WTC11 (cell line): ENCODE measurements at regions not wholly inside any gene's neighbourhood (a gene's known extent, or its start where the extent isn't known, plus 50 kb on each side); places are given as distances from the start of the nearest gene placed in this dataset.

Experiments
- ATAC-seq: fragments of 200-7000 bp; cut with Tn5 transposase; 2 replicates; pipeline ENCODE4 v1.10.0; 2021; ENCODE audit warnings: mild to moderate bottlenecking, moderate library complexity
- CTCF ChIA-PET: fragments of 300-600 bp; sonication (Branson Sonifier 250); formaldehyde crosslinking; loops from one replicate; lab custom pipeline; 2021; ENCODE audit warnings: antibody characterized with exemption; lab: Charles Lee
- POLR2A ChIA-PET: fragments of 350-600 bp; sonication (Branson Sonifier 250); formaldehyde crosslinking; loops from one replicate; lab custom pipeline; 2021; ENCODE audit warnings: antibody characterized with exemption; lab: Charles Lee
- DNase-seq: peaks from one replicate; pipeline ENCODE4 v3.0.0; 2021; ENCODE audit warnings: low spot score
- H3K27ac Mint-ChIP-seq: 2 replicates; pipeline ENCODE4 v1.8.0; 2021; ENCODE audit warnings: mixed read lengths
- H3K27me3 Mint-ChIP-seq: 2 replicates; pipeline ENCODE4 v1.8.0; 2021; ENCODE audit warnings: low read depth, mild to moderate bottlenecking, moderate library complexity, mixed read lengths
- H3K36me3 Mint-ChIP-seq: 2 replicates; pipeline ENCODE4 v1.8.0; 2021; ENCODE audit warnings: mixed read lengths
- H3K4me1 Mint-ChIP-seq: 2 replicates; pipeline ENCODE4 v1.8.0; 2022; ENCODE audit warnings: mixed read lengths
- H3K4me3 Mint-ChIP-seq: 2 replicates; pipeline ENCODE4 v1.8.0; 2021; ENCODE audit warnings: mild to moderate bottlenecking, moderate library complexity, mixed read lengths
- H3K9me3 Mint-ChIP-seq: 2 replicates; pipeline ENCODE4 v1.8.0; 2021; ENCODE audit warnings: mixed read lengths
- ATF1 ChIP-seq: sonication (generic); formaldehyde crosslinking; IDR thresholded peaks from 2 replicates; pipeline ENCODE4 v1.8.1; 2023; ENCODE audit warnings: mild to moderate bottlenecking, moderate library complexity, missing genetic modification reagents
- ATF2 ChIP-seq: sonication (generic); formaldehyde crosslinking; IDR thresholded peaks from 2 replicates; pipeline ENCODE4 v1.8.1; 2022; ENCODE audit warnings: low read depth, missing genetic modification reagents, borderline replicate concordance
- CBFB ChIP-seq: sonication (generic); formaldehyde crosslinking; IDR thresholded peaks from 2 replicates; pipeline ENCODE4 v1.8.1; 2022; ENCODE audit warnings: mild to moderate bottlenecking, low read depth, missing genetic modification reagents
- CDX4 ChIP-seq: fragments of 250-450 bp; sonication (Bioruptor Pico); IDR thresholded peaks from 2 replicates; pipeline ENCODE4 v1.9.0; 2021; ENCODE audit warnings: moderate library complexity, mild to moderate bottlenecking, inconsistent platforms, borderline replicate concordance
- CREB1 ChIP-seq: sonication (generic); formaldehyde crosslinking; IDR thresholded peaks from 2 replicates; pipeline ENCODE4 v1.8.0; 2023; ENCODE audit warnings: mild to moderate bottlenecking, missing genetic modification reagents
- CTCF ChIP-seq: fragments of 200-600 bp; IDR thresholded peaks from 2 replicates; pipeline ENCODE4 v1.8.0; 2022; ENCODE audit warnings: antibody characterized with exemption
- E2F5 ChIP-seq: sonication (generic); formaldehyde crosslinking; IDR thresholded peaks from 2 replicates; pipeline ENCODE4 v1.8.1; 2022; ENCODE audit warnings: mild to moderate bottlenecking, moderate library complexity, missing genetic modification reagents
- ELF4 ChIP-seq: sonication (generic); formaldehyde crosslinking; IDR thresholded peaks from 2 replicates; pipeline ENCODE4 v1.8.1; 2022; ENCODE audit warnings: low read depth, mild to moderate bottlenecking, moderate library complexity, missing genetic modification reagents
- GTF2I ChIP-seq: fragments of 250-450 bp; sonication (Bioruptor Pico); conservative IDR thresholded peaks from 2 replicates; pipeline ENCODE4 v1.4.0; 2021; ENCODE audit warnings: mild to moderate bottlenecking
- NR1H2 ChIP-seq: sonication (generic); formaldehyde crosslinking; IDR thresholded peaks from 2 replicates; pipeline ENCODE4 v1.9.0; 2021; ENCODE audit warnings: mild to moderate bottlenecking, moderate library complexity, missing genetic modification reagents
- NR3C1 ChIP-seq: sonication (generic); formaldehyde crosslinking; conservative IDR thresholded peaks from 2 replicates; pipeline ENCODE4 v1.8.1; 2023; ENCODE audit warnings: low read depth, mild to moderate bottlenecking, missing genetic modification reagents
- PREB ChIP-seq: sonication (generic); formaldehyde crosslinking; IDR thresholded peaks from 2 replicates; pipeline ENCODE4 v1.8.1; 2022; ENCODE audit warnings: mild to moderate bottlenecking, missing genetic modification reagents, moderate library complexity, borderline replicate concordance
- RORB ChIP-seq: fragments of 250-450 bp; sonication (Bioruptor Pico); IDR thresholded peaks from 2 replicates; pipeline ENCODE4 v1.9.0; 2021; ENCODE audit warnings: mild to moderate bottlenecking
- SP1 ChIP-seq: sonication (generic); formaldehyde crosslinking; conservative IDR thresholded peaks from 2 replicates; pipeline ENCODE4 v1.8.1; 2022; ENCODE audit warnings: missing genetic modification reagents
- TP53 ChIP-seq: sonication (generic); formaldehyde crosslinking; IDR thresholded peaks from 2 replicates; pipeline ENCODE4 v1.8.1; 2023; ENCODE audit warnings: mild to moderate bottlenecking, missing genetic modification reagents
- ZNF281 ChIP-seq: sonication (generic); formaldehyde crosslinking; IDR thresholded peaks from 2 replicates; pipeline ENCODE4 v1.8.0; 2023; ENCODE audit warnings: mild to moderate bottlenecking, missing genetic modification reagents
- ZNF317 ChIP-seq: sonication (generic); formaldehyde crosslinking; IDR thresholded peaks from 2 replicates; pipeline ENCODE4 v1.8.1; 2023; ENCODE audit warnings: low read depth, mild to moderate bottlenecking, moderate library complexity, missing genetic modification reagents, borderline replicate concordance
- ZNF396 ChIP-seq: fragments of 250-450 bp; sonication (Bioruptor Pico); IDR thresholded peaks from 2 replicates; pipeline ENCODE4 v1.8.0; 2021; ENCODE audit warnings: mild to moderate bottlenecking, moderate library complexity, borderline replicate concordance
- ZNF532 ChIP-seq: fragments of 250-450 bp; sonication (Bioruptor Pico); IDR thresholded peaks from 2 replicates; pipeline ENCODE4 v1.9.0; 2021; ENCODE audit warnings: mild to moderate bottlenecking, borderline replicate concordance
- ZNF671 ChIP-seq: fragments of 250-450 bp; sonication (Bioruptor Pico); IDR thresholded peaks from 2 replicates; pipeline ENCODE4 v1.8.0; 2021; ENCODE audit warnings: mild to moderate bottlenecking
- ZSCAN18 ChIP-seq: fragments of 250-450 bp; sonication (Bioruptor Pico); IDR thresholded peaks from 2 replicates; pipeline ENCODE4 v2.1.2; 2022; ENCODE audit warnings: mild to moderate bottlenecking, moderate library complexity

- TF ChIP-seq ATF1 (CRISPR knock-in tag) (no peak), ZNF532 (CRISPR knock-in tag) (no peak), RORB (CRISPR knock-in tag) (no peak), ZNF281 (CRISPR knock-in tag) (no peak), ELF4 (CRISPR knock-in tag) (no peak), PREB (CRISPR knock-in tag) (no peak), CBFB (no peak), CREB1 (CRISPR knock-in tag) (no peak)
Measured at GRCh38 chr3:163730684-163731083, 1347.6 kb downstream of the SI start (continued).

GRCh38 chr3:163726125-163726524, 1352.2 kb downstream of the SI start:
- Mint-ChIP-seq H3K36me3 (peaks cover 20% of the 10 kb centered on the region), H3K27me3 (no peaks in the 10 kb centered on the region), H3K9me3 (peaks cover 19% of the 10 kb centered on the region), H3K4me1 (peaks cover 28% of the 10 kb centered on the region), H3K4me3 (no peak overlapping the region), H3K27ac (no peak overlapping the region)
- CTCF ChIA-PET, result no interaction called here
- no peak for ATAC-seq
- POLR2A ChIA-PET, result no interaction called here
- no peak for DNase-seq
- TF ChIP-seq ZSCAN18 (CRISPR knock-in tag) (no peak), NR1H2 (CRISPR knock-in tag) (no peak), E2F5 (no peak), ZNF317 (no peak), CBFB (no peak), ZNF396 (CRISPR knock-in tag) (no peak), PREB (CRISPR knock-in tag) (no peak), TP53 (CRISPR knock-in tag) (no peak), GTF2I (CRISPR knock-in tag) (no peak), CTCF (no peak), ZNF671 (CRISPR knock-in tag) (no peak), ATF2 (CRISPR knock-in tag) (no peak), CDX4 (CRISPR knock-in tag) (no peak), NR3C1 (CRISPR knock-in tag) (no peak), SP1 (no peak)
